BJ (cell line): ENCODE measurements at regions not wholly inside any gene's neighbourhood (a gene's known extent, or its start where the extent isn't known, plus 50 kb on each side); places are given as distances from the start of the nearest gene placed in this dataset.

Experiments used
- CTCF ChIA-PET: fragments of 350-600 bp; formaldehyde crosslinking; extraction: SDS; loops from one replicate; lab custom pipeline; 2021; ENCODE audit warnings: antibody characterized with exemption, inconsistent platforms; lab: Yijun Ruan, JAX
- POLR2A ChIA-PET: fragments of 300-600 bp; sonication (Branson Sonifier 250); formaldehyde crosslinking; extraction: SDS; loops from one replicate; lab custom pipeline; 2021; ENCODE audit warnings: antibody characterized with exemption; lab: Charles Lee
- DNase-seq: peaks from one replicate; pipeline ENCODE4 v3.0.0-alpha.2; 2011; ENCODE audit warnings: low read depth
- H3K27me3 ChIP-seq: 2 replicates; pipeline ENCODE4 v1.6.0; 2011; ENCODE audit warnings: low read length; ENCODE audit not compliant: control insufficient read depth, insufficient read depth
- H3K36me3 ChIP-seq: 2 replicates; pipeline ENCODE4 v1.5.1; 2011; ENCODE audit warnings: low read length; ENCODE audit not compliant: control insufficient read depth, insufficient read depth
- H3K4me3 ChIP-seq: 2 replicates; pipeline ENCODE4 v1.5.1; 2011; ENCODE audit warnings: low read depth, mild to moderate bottlenecking, control low read depth, low read length
- CTCF ChIP-seq: IDR thresholded peaks from 2 replicates; pipeline ENCODE4 v1.5.1; 2011; ENCODE audit warnings: low read depth, mild to moderate bottlenecking, control low read depth, inconsistent platforms, low read length, moderate library complexity; ENCODE audit not compliant: insufficient read depth

- no peak overlapping the region for H3K4me3 ChIP-seq
- ChIA-PET CTCF (no interaction called here), POLR2A (no interaction called here)
- no peaks in the 10 kb centered on the region for H3K36me3 ChIP-seq
- DNase-seq: no peak
- TF ChIP-seq CTCF: no peak
- H3K27me3 ChIP-seq: no peaks in the 10 kb centered on the region
Observed at GRCh38 chr11:90373971-90374370, 151.1 kb upstream of the CHORDC1 start.

- ChIA-PET POLR2A (no interaction called here), CTCF (no interaction called here)
- no peaks in the 10 kb centered on the region for H3K27me3 ChIP-seq
- no peaks in the 10 kb centered on the region for H3K36me3 ChIP-seq
- TF ChIP-seq CTCF: no peak
- DNase-seq: no peak
- H3K4me3 ChIP-seq: no peak overlapping the region
Observed at GRCh38 chr11:90364527-90364926, 141.7 kb upstream of the CHORDC1 start.

- CTCF ChIA-PET: no interaction called here
Observed at GRCh38 chr11:90363739-90364138, 140.9 kb upstream of the CHORDC1 start.

GRCh38 chr11:90355200-90355599 lies 132.4 kb upstream of the CHORDC1 start:
- H3K4me3 ChIP-seq: no peak overlapping the region
- POLR2A ChIA-PET: interaction anchor here (0.5 kb wide), 1 partner anchor 1447 kb away, joined by 6 read pairs; no protein-coding TSS in a partner anchor
- no peak for DNase-seq
- no peaks in the 10 kb centered on the region for H3K27me3 ChIP-seq
- TF ChIP-seq CTCF: no peak
- H3K36me3 ChIP-seq: no peaks in the 10 kb centered on the region
- CTCF ChIA-PET: no interaction called here

More at GRCh38 chr11:90363739-90364138, 140.9 kb upstream of the CHORDC1 start:
- no peak overlapping the region for H3K4me3 ChIP-seq
- DNase-seq: no peak
- POLR2A ChIA-PET: no interaction called here
- H3K27me3 ChIP-seq: no peaks in the 10 kb centered on the region
- no peaks in the 10 kb centered on the region for H3K36me3 ChIP-seq
- TF ChIP-seq CTCF: no peak

GRCh38 chr11:90349731-90350130 lies 126.9 kb upstream of the CHORDC1 start:
- no peaks in the 10 kb centered on the region for H3K36me3 ChIP-seq
- ChIA-PET CTCF (no interaction called here), POLR2A (no interaction called here)
- H3K27me3 ChIP-seq: no peaks in the 10 kb centered on the region
- H3K4me3 ChIP-seq: no peak overlapping the region
- DNase-seq: no peak
- TF ChIP-seq CTCF: no peak
